SJCRH30 (cell line): ENCODE measurements at regions not wholly inside any gene's neighbourhood (a gene's known extent, or its start where the extent isn't known, plus 50 kb on each side); places are given as distances from the start of the nearest gene placed in this dataset.

ENCODE experiments used
- DNase-seq, 2 experiments: peaks; one replicate each; pipeline ENCODE4 v3.0.0-alpha.2; 2015 to 2020
- H3K27ac ChIP-seq: fragments of 250-450 bp; sonication (Bioruptor Pico); 2 replicates; pipeline ENCODE4 v1.5.1; 2020; ENCODE audit warnings: mild to moderate bottlenecking, moderate library complexity
- H3K27me3 ChIP-seq: fragments of 250-450 bp; sonication (Bioruptor Pico); 2 replicates; pipeline ENCODE4 v1.5.1; 2020; ENCODE audit warnings: mild to moderate bottlenecking, moderate library complexity
- H3K36me3 ChIP-seq: fragments of 250-450 bp; sonication (Bioruptor Pico); 2 replicates; pipeline ENCODE4 v1.5.1; 2020; ENCODE audit warnings: mild to moderate bottlenecking, moderate library complexity
- H3K4me1 ChIP-seq: fragments of 250-450 bp; sonication (Bioruptor Pico); 2 replicates; pipeline ENCODE4 v1.5.1; 2020; ENCODE audit warnings: mild to moderate bottlenecking, moderate library complexity
- H3K4me3 ChIP-seq: fragments of 250-450 bp; sonication (Bioruptor Pico); 2 replicates; pipeline ENCODE4 v1.5.1; 2020; ENCODE audit warnings: mild to moderate bottlenecking, moderate library complexity
- H3K9me3 ChIP-seq: fragments of 250-450 bp; sonication (Bioruptor Pico); replicated peaks from 2 replicates; pipeline ENCODE4 v1.5.1; 2020; ENCODE audit warnings: mild to moderate bottlenecking, moderate library complexity

DNA sequence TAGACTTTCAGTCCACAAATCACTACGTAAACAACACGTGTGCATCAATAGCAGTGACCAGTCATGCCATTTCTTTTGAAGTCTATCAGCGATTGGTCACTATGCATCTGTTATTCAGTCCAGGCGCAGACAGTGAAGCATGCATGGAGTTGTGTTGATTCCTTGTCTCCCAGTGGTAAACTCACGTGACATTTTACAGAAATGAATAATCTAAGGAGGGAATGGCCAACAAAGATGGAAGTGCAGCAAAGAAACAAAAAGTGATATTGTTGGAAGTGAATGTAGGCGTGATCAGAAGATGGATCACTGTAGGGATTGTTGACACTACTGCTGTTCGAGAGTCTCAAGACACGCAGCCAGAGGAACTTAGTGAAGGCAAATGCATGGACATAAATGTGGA lies 317.8 kb upstream of the MGAT5 start:
- H3K27ac ChIP-seq: no peak overlapping the region
- no peak overlapping the region for H3K4me3 ChIP-seq
- no peaks in the 10 kb centered on the region for H3K4me1 ChIP-seq
- no peaks in the 10 kb centered on the region for H3K27me3 ChIP-seq
- H3K9me3 ChIP-seq: no peaks in the 10 kb centered on the region
- no peaks in the 10 kb centered on the region for H3K36me3 ChIP-seq
- DNase-seq: no peak

DNA sequence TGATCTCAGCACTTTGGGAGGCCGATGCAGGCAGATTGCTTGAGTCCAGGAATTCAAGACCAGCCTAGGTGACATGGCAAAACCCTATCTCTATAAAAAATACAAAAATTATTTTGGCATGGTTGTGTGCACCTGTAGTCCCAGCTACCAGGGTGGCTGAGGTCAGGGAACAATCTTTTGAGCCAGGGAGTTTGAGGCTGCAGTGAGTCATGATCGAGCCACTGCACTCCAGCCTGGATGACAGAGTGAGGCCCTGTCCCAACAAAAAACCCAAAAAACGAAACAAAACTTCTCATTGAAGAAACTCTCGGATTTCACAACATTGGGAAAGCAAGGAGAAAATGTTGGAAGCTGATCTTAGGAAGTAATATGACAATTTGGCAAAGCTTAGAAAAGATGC lies 317.3 kb upstream of the MGAT5 start:
- Histone ChIP-seq H3K27me3 (no peaks in the 10 kb centered on the region), H3K27ac (no peak overlapping the region), H3K9me3 (no peaks in the 10 kb centered on the region), H3K4me1 (no peaks in the 10 kb centered on the region), H3K36me3 (no peaks in the 10 kb centered on the region), H3K4me3 (no peak overlapping the region)
- DNase-seq: no peak

DNA sequence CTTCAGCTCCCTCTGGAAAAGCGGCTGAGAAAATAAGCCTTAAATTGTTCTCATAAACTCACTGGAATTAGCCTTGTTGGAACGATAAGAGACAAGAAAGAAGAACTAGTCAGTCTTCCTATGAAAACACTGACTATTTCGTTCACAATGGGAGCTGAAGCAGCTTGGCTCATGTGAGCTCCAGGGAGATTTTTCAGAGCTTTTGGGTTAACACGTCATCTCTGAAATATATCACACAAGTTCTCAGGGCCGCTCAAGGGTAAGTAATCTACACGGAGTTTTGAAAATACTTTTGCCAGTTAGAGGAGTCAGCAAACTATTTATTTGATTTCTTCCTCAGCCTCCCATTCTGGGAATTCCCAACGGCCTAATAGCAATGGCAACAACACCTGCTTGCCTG lies 316.2 kb upstream of the MGAT5 start:
- Histone ChIP-seq H3K4me1 (no peaks in the 10 kb centered on the region), H3K27me3 (no peaks in the 10 kb centered on the region), H3K9me3 (no peaks in the 10 kb centered on the region), H3K27ac (no peak overlapping the region), H3K36me3 (no peaks in the 10 kb centered on the region), H3K4me3 (no peak overlapping the region)
- DNase-seq: no peak

DNA sequence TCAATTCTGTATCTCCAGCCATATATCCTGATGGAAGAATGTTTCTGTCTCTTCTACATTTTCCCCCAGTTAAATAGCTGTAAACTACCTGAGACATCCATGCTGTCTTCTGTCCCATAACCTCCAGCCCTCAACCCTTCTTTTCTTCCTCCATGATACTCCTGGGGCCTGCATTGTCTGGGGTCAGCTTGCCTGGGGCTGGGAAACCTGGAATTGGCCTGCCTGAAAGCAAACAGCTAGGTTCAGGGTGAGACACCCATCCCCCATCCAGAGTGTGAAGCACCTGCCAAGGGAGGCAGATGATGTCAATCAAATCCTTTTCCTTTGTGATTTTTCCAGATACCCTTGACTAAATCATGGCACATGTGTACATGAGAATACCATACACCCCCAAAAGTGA lies 313.7 kb upstream of the MGAT5 start:
- H3K27me3 ChIP-seq: 0 out of 2 replicates have a peak, but pooled peaks cover 4% of the 10 kb centered on the region
- no peak overlapping the region for H3K4me3 ChIP-seq
- H3K9me3 ChIP-seq: no peaks in the 10 kb centered on the region; the same call in 1 of the 2 replicates
- H3K27ac ChIP-seq: no peak overlapping the region
- DNase-seq: no peak
- H3K4me1 ChIP-seq: no peaks in the 10 kb centered on the region
- no peaks in the 10 kb centered on the region for H3K36me3 ChIP-seq

DNA sequence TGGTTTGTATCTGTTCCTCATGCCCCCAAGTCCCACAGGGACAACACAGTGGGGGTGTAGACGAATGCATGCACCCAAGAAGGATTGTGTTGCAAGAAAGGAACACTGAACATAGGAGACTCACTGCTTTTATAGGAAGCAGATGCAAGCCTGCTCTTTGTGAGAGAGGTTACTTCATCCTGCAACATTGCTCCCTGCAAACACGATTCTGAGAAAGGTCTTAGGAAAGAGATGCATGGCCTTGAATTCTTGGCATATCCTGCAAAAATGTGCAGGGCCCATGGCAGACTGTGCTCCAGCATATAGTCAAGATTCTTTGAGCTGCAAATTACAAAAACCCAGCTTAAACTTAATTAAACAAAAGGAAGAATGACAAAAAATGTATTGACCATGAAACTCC lies 312.2 kb upstream of the MGAT5 start:
- Histone ChIP-seq H3K4me1 (no peaks in the 10 kb centered on the region), H3K36me3 (no peaks in the 10 kb centered on the region), H3K4me3 (no peak overlapping the region), H3K9me3 (no peaks in the 10 kb centered on the region; the same call in 1 of the 2 replicates), H3K27ac (no peak overlapping the region), H3K27me3 (0 out of 2 replicates have a peak, but pooled peaks cover 4% of the 10 kb centered on the region)
- DNase-seq: no peak

DNA sequence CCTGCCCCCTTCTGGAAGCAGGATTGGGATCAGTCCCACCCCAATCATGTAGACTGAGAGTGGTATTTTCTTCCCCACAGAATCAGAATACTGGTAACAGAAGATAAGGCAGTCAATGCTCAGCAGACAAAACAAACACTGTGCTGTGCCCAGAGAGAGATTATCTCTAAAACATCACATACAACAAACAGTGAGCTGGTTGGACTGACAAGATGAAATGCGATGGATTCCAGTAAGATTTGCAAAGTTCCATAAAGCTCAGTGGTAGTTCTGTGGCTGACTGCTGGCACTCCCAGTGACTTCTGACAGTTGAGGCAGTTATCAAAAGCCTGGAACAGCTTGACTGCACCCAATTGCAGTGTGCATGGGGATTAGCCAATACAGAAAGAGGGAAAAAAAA lies 311.5 kb upstream of the MGAT5 start:
- Histone ChIP-seq H3K36me3 (no peaks in the 10 kb centered on the region), H3K27ac (no peak overlapping the region), H3K27me3 (0 out of 2 replicates have a peak, but pooled peaks cover 4% of the 10 kb centered on the region), H3K4me3 (no peak overlapping the region), H3K9me3 (no peaks in the 10 kb centered on the region; the same call in 1 of the 2 replicates), H3K4me1 (no peaks in the 10 kb centered on the region)
- no peak for DNase-seq

DNA sequence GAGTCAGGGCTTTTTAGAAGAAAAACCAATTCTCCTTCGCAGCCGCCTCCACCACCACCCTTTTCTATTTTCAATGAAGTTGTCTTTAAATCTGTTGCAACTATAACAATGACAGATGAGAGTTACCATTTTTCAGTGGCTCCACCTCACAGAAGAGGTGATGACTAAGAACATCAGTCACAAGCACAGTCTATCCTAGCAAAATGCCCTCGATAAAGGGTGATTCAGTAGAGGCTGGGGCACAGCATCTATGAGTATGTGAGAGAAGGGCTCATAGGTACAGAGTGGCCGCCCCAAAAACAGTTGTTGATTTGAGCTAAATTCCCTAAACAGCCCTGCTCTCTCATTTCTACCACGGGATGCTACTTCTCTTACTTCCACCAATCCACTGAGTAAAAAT lies 310.8 kb upstream of the MGAT5 start:
- H3K4me3 ChIP-seq: no peak overlapping the region
- H3K27me3 ChIP-seq: 0 out of 2 replicates have a peak, but pooled peaks cover 4% of the 10 kb centered on the region
- no peaks in the 10 kb centered on the region for H3K4me1 ChIP-seq
- DNase-seq: no peak
- H3K27ac ChIP-seq: no peak overlapping the region
- no peaks in the 10 kb centered on the region for H3K36me3 ChIP-seq
- no peaks in the 10 kb centered on the region; the same call in 1 of the 2 replicates for H3K9me3 ChIP-seq

DNA sequence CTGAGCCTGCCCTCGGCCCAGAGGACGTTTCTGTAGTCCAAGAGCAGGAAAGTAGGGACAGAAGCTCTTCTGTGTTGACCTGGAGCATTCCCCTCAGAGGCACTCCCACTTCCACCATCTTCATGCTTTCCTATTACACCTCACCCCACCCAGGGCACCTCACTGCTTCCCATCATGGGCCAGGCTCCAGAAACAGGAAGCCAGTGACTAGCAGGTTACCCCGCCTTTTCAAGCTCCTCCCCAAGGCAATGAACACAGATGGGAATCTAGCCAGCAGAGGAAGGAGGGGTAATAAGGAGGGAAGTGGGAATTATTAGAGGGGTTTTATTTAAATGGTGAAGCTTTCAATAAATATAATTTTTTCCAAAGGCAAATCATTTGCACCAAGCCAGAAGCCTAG lies 308.8 kb upstream of the MGAT5 start:
- no peaks in the 10 kb centered on the region for H3K36me3 ChIP-seq
- no peak for DNase-seq
- H3K27ac ChIP-seq: no peak overlapping the region
- no peaks in the 10 kb centered on the region for H3K4me1 ChIP-seq
- no peaks in the 10 kb centered on the region; the same call in 1 of the 2 replicates for H3K9me3 ChIP-seq
- H3K4me3 ChIP-seq: no peak overlapping the region
- 0 out of 2 replicates have a peak, but pooled peaks cover 4% of the 10 kb centered on the region for H3K27me3 ChIP-seq

DNA sequence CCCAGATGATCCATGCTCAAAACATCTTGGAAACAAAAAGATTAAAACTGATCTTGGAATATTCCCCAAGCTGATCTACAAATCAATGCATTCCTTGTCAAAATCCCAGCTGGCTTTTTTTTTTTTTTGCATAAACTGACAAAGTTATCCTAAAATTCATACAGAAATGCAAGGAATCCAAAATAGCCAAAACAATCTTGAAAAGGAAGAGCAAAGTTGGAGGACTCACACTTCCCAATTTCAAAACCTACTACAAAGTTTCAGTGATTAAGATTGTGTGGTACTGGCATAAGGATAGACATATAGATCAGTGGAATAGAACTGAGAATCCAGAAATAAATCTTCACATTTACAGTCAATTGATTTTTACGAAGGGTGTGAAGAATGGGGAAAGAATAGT lies 306.8 kb upstream of the MGAT5 start:
- Histone ChIP-seq H3K27me3 (0 out of 2 replicates have a peak, but pooled peaks cover 4% of the 10 kb centered on the region), H3K4me3 (no peak overlapping the region), H3K36me3 (no peaks in the 10 kb centered on the region), H3K27ac (no peak overlapping the region), H3K9me3 (no peaks in the 10 kb centered on the region; the same call in 1 of the 2 replicates), H3K4me1 (no peaks in the 10 kb centered on the region)
- DNase-seq: no peak

DNA sequence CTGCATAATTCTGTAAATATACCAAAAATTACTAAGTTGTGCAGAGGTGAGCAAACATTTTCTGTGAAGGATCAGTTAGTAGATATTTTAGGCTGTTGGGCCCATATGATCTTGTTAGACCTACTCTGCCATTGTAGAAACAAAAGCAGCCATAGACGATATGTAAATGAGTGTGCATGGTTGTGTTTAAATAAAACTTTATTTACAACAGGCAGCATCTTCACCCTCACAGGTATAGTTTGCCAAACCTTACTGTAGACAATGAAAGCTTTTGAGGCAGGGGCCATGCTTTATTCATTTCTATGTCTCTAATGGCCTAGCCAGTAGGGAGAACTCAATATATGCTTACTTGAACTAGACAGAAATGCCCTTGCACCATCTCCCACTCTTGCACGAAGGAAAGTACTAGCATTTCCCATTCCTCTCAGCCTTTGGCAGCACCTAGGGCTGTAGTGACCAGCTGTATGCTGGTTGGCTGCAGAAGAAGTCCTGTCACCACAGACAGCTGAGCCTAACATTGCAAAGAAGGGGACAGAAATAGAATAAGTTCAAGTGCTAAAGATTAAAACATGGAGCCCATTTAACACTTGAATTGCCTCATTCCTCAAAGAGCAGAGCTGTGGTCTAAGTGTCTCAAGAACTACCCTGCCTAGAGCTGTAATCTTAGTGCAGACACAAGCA lies 305.1 kb upstream of the MGAT5 start:
- Histone ChIP-seq H3K27me3 (0 out of 2 replicates have a peak, but pooled peaks cover 2% of the 10 kb centered on the region), H3K9me3 (no peaks in the 10 kb centered on the region), H3K36me3 (no peaks in the 10 kb centered on the region), H3K4me1 (no peaks in the 10 kb centered on the region), H3K4me3 (no peak overlapping the region), H3K27ac (no peak overlapping the region)
- no peak for DNase-seq

DNA sequence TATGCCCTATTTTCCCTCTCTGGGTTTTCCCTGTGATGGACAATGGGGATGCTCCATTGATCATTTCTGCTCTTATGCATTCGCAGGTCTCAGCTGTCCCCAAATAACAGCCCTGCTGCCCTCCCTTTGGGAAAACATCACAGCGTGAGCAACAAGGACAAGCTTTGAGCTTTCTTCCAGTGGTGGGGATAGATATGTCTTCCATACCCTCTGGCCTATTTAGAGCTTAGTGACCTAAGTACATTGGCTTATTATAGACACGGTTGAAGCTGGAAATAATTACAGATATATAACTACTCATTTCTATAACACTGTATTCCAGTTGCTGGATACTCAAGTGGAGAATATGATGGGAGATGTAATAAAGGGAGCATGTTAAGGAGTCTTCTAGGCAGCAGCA lies 304.3 kb upstream of the MGAT5 start:
- Histone ChIP-seq H3K4me3 (no peak overlapping the region), H3K9me3 (no peaks in the 10 kb centered on the region), H3K4me1 (no peaks in the 10 kb centered on the region), H3K36me3 (no peaks in the 10 kb centered on the region), H3K27ac (no peak overlapping the region), H3K27me3 (no peaks in the 10 kb centered on the region)
- no peak for DNase-seq

DNA sequence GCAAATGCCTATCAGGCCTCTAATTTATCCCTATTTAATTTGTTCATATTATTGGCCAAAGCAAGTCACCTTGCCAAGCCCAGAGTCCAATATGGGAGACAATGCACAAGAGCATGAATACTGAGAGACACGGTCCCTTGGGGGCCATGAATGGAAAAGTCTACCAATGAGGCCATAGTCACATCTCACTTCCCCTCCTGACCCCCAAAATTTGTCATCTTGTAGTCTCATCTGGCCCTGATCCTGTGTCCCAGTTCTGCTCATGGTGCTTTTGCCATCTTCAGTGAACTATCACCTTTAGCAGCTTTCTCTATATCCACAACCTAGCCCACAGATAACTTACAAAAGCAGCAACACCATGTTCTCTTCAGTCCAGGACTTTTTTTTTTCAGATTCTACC lies 302.7 kb upstream of the MGAT5 start:
- Histone ChIP-seq H3K4me1 (no peaks in the 10 kb centered on the region), H3K27ac (no peak overlapping the region), H3K9me3 (no peaks in the 10 kb centered on the region), H3K27me3 (no peaks in the 10 kb centered on the region), H3K4me3 (no peak overlapping the region), H3K36me3 (no peaks in the 10 kb centered on the region)
- DNase-seq: no peak

DNA sequence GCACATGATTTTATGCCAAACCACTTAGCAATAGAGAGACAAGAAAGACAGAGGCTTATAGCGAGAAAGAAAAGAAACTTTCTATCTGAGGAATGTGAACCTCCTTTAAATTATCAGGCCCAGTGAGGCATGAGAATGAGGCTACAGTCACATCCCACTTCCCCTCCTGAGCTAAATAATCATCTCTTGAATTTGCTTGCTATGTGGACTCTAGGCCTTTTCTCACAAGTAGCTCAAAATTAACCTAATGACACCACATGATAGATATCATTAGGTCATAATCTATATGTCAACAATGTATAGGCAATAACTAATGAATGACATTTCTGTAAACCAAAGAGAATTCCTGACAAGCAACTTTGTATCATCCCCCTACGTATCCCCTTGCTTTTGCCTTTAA lies 301.5 kb upstream of the MGAT5 start:
- H3K36me3 ChIP-seq: no peaks in the 10 kb centered on the region
- H3K4me1 ChIP-seq: no peaks in the 10 kb centered on the region
- H3K9me3 ChIP-seq: no peaks in the 10 kb centered on the region
- DNase-seq: no peak
- H3K4me3 ChIP-seq: no peak overlapping the region
- H3K27me3 ChIP-seq: no peaks in the 10 kb centered on the region; the same call in 1 of the 2 replicates
- H3K27ac ChIP-seq: no peak overlapping the region

DNA sequence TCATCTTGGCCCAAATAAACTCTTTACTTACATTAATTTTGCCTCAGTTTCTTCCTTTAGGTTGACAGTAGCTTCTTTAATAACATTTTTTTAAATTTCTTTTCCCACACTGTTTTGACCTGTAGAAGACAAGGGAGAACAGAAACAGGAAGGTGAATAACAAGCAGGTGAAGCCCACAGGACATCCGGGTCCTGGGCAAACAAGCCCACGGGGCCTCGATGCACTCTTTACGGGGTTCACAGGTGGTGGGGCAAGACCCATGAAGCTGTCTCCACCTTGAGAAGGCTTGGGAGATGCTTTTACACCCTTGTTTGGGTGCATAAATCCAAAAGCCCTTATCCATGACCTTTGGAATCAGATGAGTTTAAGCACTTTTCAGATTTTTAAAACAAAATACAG lies 301.0 kb upstream of the MGAT5 start:
- Histone ChIP-seq H3K27me3 (no peaks in the 10 kb centered on the region; the same call in 1 of the 2 replicates), H3K4me3 (no peak overlapping the region), H3K36me3 (no peaks in the 10 kb centered on the region), H3K27ac (no peak overlapping the region), H3K9me3 (no peaks in the 10 kb centered on the region), H3K4me1 (no peaks in the 10 kb centered on the region)
- no peak for DNase-seq

DNA sequence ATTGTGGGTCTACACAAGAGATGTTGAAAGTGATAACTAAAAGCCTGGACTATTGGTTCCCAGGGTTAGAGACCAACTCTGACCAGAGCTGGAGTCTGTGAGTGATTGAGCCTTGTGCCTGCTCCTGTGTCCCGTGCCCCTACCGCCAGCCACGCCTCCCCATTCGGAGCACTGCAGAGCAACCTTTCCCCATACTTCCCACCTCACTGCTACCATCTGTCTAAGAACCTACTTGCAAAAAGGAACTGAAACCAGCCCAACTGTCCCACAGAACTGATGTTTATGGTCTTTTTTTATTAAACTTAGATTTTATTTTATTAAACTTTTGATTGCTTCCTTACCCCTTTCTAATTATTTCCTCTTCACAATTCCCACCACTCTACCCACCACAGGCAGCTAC lies 300.3 kb upstream of the MGAT5 start:
- Histone ChIP-seq H3K4me1 (no peaks in the 10 kb centered on the region), H3K36me3 (no peaks in the 10 kb centered on the region)

DNA sequence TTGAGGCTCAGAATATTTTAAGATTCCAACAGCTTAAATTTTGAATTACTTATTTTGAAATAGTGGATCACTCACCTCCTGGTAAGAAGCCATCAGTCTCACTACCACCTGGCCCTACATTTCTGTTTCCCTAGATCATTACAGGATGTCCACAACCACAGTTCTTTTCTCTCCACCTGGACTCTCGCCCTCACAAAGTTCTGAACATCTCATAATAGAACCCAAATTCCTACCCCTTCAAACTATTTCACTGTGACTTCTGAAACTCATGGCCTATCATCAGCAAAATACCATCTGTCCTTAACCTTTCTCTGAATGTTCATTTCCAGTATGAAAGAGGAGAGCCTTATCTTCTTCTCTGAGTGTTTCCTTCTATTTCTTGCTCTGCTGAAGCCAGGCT lies 299.2 kb upstream of the MGAT5 start:
- no peak overlapping the region for H3K4me3 ChIP-seq

More for the DNA sequence above, 300.3 kb upstream of the MGAT5 start:
- Histone ChIP-seq H3K9me3 (no peaks in the 10 kb centered on the region), H3K4me3 (no peak overlapping the region), H3K27ac (no peak overlapping the region), H3K27me3 (no peaks in the 10 kb centered on the region; the same call in 1 of the 2 replicates)
- no peak for DNase-seq

More for the DNA sequence above, 299.2 kb upstream of the MGAT5 start:
- DNase-seq: no peak
- Histone ChIP-seq H3K4me1 (no peaks in the 10 kb centered on the region), H3K9me3 (no peaks in the 10 kb centered on the region), H3K27me3 (no peaks in the 10 kb centered on the region; the same call in 1 of the 2 replicates), H3K27ac (no peak overlapping the region), H3K36me3 (no peaks in the 10 kb centered on the region)
